ENCODE measurements at regions not wholly inside any gene's neighbourhood (a gene's known extent, or its start where the extent isn't known, plus 50 kb on each side); places are given as distances from the start of the nearest gene placed in this dataset.

DNA sequence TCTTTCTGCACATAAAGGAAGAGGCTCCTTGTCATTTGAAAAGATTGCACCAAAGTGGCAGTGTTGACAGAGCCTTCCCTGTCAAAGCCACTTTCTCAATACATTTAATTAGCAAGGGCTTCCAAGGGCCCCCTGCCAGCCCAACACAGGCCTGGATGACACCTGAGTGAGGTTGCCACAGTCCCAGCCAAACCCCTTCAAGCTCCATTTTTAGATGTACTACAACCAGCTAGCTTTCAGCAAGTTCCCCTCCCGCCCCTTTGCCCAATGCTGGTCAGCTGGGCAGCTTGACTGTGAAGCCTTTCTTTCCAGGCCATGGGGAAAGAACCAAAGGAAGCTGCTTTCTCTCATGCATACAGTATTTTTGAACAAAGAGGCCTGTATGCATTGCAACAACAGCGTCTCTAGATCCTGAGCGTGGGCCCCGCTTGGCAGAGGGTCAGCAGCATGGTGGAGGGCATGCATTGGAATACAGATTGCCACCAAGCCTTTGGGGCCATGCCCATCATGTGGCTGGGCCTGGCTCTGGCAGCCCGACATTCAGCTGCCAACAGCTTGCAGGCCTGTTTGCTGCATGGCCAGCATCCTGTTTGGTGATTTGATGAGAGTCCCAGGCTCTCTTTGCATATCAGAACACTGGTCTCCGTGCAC lies 261.1 kb upstream of the GATB start:
- peak; percentile 98 for DNase-seq (ENCODE audit: low spot score)

DNA sequence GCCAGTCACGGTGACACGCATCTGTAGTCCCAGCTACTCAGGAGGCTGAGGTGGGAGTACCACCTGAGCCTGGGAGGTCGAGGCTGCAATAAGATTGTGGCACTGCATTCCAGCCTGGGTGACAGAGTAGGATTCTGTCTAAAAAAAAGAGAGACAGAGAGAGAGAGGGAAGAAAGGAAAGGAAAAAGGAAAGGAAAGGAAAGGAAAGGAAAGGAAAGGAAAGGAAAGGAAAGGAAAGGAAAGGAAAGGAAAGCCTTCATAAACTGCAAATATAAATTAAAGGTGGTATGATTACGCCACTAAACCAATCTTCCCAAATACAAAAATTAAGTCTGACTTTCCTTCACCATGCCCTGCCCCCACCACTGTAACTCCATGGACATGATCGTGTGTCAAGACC lies 259.3 kb upstream of the GATB start:
- DNase-seq (ENCODE audit: low spot score), result no peak

DNA sequence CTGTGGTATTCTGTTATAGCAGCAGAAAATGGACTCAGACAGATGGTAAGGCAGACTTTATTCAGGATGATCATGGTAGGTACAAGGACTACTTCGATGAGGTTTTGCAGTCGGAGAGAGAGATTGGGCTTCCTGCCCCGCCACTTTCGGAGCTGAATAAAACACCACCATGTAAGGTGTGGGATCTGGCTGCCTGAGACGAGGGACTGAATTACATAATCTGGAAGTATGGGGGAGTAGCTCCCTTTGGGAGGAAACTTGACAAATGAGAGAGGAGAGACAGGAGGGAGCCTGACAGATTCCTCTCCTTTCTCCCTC lies 255.5 kb upstream of the GATB start:
- peak; percentile 79 for DNase-seq (ENCODE audit: low spot score)

DNA sequence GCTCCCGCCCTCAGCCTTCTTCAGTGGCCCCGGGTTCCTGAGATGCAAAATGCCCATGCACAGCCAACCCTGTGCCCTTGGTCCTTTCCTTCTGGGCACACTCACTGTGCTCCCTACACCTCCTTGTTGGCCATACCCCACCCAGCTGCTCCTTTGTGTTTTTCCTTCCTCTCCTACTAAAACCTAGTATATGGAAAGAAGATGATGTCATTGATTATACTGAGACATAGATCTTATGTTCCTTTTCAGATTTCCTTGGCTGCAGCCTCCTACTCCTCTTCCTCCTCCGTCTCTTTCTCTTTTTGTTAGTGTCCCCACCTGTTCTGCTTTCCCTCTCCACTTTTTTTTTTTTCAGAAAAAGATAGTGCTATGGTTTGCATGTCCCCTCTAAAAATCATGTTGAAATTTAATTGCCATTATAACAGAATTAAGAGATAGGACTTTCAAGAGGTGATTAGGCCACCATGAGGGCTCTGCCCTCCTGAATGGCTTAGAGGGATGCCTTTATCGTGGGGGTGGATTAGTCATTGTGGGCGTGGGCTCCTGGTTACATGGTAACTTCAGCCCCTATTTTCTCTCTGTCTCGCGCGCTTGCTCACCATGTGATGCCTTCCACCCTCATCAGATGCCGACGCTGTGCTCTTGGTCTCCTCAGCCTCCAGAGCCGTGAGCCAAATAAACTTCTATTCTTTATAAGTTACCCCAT lies 254.9 kb upstream of the GATB start:
- no peak for DNase-seq (ENCODE audit: low spot score)

DNA sequence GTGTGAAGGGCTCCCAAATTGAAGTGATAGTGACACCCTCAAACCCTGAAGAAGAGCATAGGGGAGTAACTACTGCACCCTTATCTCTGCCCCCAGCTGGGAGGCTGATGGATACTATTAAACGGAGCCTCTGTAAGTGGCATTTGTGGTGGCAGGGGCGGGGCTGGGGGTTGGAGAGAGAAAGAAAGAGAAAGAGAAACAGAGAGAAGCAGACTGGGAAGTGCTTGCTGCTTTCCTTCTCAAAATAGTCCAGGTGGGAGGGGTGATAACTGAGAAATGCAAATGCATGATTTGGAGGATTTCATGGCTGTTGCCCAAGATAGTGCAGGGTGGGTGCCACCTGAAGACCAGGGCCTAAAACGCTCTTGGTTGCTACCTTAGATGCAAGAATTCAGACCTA lies 253.5 kb upstream of the GATB start:
- no peak for DNase-seq (ENCODE audit: low spot score)

DNA sequence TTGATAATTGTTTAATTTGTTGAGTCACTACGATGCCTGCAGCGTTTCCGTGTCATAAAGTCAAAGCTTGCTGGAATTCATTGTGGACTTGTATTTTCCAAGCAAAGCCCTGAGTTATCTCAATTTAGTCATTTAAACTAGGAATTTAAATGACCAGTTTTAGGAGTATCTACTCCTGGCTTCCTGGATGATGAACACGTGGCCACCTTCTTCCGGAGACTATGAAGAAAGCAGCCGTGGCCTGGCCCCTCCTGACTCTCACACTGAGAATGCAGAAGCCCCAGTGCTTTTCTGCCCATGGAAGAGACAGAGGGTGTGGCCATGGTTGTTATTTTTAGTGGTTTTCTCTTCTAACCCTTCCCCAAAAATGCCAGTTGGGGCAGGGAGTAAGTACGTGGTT lies 250.7 kb upstream of the GATB start:
- DNase-seq (ENCODE audit: low spot score), result no peak

DNA sequence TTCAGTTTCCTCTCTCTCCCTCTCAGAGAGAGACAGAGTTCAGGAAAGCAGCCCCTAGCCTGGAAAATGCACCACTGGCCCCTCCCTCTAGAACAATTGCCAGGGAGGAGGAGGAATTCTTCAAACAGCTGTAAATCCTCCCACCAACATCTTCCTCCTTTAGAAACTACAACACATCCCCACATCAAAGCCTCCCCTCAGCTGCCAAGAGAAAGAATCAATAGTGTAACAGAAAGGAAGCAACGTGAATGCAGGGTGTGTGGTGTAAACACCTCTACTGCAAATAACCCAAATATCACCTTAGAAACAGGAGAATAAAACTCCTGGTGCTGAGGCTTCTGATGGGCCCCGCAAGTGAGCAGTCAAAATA lies 249.9 kb upstream of the GATB start:
- DNase-seq (ENCODE audit: low spot score), result peak; percentile 48

DNA sequence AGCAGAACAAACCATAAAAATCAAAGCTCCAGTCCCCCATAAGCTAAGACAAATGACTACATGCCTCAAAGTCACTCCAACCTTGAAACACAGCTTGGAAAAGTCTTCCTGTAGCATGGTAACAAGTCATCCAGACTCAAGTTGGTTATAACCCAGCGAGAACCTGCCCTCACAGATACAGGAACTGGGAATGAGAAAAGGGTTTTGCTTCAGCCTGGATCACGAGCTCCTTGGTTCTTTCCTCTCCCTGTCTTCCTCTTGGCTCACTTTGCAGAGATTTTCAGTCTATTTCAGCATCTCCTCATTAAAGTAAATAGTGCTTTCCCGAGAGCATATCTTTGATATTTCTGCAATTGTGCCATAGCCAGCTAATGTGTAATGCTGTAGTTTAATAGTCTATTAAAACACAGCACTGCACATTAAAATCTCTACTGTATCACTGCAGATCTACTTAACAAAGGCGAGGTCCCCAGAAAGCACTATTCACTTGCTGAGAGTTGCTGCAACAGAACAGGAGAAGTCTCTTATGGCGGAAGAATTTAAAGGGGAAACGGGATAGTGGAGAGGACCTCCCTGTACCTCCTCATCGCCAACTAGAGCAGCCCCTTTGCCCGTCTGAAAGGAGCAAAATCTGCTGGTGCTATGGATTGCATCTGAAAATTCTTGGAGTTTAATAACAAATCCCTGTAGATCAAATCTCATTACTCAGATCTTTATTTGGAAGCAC lies 249.3 kb upstream of the GATB start:
- no peak for DNase-seq (ENCODE audit: low spot score)

DNA sequence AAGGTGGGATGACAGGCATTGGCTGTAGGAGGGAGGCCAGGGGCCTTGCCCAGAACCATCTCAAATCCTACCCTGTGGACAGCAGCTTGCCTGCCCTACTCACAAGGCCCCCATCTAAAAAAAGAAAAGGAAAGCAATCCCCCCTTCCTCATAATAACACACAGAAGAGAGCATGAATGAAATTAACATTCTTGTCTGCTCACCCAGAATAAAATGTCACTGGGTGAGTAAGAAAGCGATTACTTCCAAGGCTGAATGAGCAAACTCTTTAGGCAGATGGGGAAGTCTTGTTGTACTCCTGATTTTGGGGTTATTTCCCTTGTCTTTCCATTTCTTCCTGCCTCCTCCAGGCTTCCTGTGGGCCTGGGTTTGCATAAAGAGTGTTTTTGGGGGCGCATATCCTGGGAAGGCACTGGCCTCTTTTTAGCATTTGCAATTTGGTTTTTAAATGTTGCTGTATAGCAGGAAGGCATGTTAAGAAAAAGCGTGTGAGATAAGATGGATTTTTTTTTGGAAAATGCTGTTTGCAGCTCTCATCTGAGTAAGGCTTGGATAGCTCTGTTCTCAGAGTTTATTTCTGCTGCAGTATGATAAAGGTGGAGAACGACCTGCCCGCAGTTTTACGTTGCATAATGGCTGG lies 248.3 kb upstream of the GATB start:
- no peak for DNase-seq (ENCODE audit: low spot score)

DNA sequence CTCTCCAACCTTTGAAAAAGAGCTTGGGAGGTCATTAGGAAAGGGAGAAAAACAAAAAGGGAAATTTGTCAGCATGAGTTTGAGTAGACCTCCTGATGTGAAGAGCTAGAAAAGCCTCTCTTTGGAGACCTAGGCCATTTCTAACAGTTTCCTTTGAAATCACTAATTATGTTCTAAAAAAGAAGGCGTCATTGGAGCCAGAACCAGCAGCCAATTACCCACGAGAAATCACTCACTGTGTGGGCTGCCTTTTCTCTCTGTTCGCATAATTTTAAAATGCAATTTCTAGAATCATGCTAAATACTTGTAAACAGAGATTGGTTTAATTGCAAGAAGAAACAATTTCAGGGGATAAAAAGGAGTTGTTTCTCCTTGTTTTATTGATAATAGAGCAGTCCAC lies 246.3 kb upstream of the GATB start:
- peak; percentile 51 for DNase-seq (ENCODE audit: low spot score)

DNA sequence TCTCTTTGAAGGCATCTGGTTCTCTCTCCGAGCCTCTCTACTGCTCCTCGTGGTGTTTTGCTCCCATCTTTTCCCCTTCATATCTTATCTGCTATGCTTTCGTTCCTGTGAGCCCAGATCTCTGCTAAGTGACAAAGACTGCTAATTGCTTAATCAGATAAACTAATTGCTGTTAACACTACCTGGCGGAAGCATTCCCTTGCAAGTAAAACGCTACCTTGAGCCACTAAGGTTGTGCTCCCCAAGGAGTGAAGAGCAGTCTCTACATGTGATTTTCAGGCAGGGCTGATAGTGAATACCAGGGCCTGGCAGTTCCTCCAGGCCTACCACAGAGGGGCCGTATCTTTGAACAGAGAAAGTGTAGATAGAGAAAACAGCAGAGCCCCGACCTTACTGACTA lies 244.0 kb upstream of the GATB start:
- no peak for DNase-seq (ENCODE audit: low spot score)

DNA sequence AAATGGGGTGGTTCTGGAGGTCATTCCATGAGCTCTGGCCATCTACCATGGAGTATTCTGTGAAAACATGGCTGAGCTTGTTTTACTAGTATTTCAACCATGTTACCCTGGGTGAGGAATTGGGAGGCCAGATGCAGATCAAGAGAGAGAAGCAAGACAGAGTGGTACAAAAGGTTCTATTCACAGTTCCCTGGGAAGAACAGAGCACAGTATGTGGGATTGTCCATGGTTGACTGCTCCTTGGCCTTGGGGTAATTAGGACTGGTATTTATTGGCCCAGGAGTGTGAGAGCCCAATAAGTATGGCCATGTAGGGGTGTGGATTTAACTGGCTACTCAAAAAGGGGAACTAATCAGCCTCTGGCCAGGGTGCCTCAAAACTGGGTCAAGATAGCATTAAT lies 239.7 kb upstream of the GATB start:
- no peak for DNase-seq (ENCODE audit: low spot score)

DNA sequence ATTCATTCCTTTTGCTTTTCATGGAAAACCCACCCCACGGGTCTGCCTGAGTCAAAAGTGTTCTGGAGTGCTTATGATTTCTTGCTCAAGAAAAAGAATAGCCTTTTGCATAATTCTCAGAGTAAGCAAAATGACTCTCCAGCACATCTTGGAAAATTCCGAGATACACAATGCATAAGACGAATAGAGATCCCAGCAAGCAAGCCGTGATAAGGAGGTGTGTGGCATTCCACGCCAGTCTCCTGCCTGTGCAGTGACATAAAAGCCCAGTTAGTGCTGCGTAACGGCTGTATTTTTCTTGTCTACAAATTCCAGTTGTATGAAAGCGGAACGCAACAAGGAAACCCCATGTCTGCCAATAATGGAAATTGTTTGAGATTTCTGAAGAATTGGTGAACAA lies 237.9 kb upstream of the GATB start:
- no peak for DNase-seq (ENCODE audit: low spot score)

DNA sequence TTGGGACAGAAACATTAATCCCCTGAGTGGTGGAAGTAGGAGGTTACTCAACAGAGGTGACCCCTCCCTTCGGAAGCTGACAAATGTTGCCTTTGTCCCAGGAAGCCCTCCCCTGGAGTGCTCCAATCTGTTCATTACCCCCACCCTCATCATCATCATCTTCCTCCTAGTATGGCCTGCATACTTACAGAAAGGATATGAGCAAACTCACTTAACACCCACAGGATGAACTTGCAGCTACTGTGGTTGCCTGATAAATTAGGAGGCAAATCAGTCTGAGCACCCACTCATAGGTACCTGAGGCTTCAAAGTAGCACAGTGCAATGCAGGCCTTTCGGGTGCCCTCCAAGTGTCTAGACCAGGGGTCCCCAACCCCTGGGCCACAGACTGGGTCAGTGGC lies 236.7 kb upstream of the GATB start:
- peak; percentile 52 for DNase-seq (ENCODE audit: low spot score)

DNA sequence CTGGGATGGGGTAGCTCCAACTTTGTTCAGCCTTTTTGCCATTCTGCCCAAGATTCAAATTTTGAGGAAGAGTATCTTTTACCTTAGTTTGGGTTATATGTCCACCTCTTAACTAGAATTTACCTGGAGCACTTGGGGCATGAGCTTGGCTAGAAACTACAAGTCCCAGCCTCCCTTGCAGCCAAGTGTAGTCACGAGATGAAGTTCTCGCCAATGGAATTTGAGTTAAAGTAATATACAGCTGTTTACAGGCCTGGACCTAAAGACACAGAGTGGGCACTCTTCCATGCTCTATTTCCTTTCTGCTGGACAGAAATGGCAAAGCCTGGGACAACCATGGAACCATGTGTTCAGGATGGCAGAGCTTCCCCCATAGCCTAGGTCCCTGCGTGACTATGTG lies 233.6 kb upstream of the GATB start:
- no peak for DNase-seq (ENCODE audit: low spot score)

DNA sequence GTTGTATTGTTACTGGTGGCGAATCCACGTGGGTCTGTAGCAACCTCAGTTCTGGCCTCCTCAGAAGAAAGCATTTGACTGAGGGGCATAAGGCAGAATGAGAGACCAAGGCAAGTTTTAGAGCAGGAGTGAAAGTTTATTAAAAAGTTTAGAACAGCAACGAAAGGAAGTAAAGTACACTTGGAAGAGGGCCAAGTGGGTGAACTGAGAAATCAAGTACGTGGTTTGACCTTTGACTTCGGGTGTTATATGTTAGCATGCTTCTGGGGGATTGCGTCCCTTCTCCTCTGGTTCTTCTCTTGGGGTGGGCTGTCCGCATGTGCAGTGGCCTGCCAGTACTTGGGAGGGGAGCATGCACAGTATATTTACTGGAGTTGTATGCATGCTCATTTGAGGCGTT lies 232.7 kb upstream of the GATB start:
- DNase-seq (ENCODE audit: low spot score), result no peak

DNA sequence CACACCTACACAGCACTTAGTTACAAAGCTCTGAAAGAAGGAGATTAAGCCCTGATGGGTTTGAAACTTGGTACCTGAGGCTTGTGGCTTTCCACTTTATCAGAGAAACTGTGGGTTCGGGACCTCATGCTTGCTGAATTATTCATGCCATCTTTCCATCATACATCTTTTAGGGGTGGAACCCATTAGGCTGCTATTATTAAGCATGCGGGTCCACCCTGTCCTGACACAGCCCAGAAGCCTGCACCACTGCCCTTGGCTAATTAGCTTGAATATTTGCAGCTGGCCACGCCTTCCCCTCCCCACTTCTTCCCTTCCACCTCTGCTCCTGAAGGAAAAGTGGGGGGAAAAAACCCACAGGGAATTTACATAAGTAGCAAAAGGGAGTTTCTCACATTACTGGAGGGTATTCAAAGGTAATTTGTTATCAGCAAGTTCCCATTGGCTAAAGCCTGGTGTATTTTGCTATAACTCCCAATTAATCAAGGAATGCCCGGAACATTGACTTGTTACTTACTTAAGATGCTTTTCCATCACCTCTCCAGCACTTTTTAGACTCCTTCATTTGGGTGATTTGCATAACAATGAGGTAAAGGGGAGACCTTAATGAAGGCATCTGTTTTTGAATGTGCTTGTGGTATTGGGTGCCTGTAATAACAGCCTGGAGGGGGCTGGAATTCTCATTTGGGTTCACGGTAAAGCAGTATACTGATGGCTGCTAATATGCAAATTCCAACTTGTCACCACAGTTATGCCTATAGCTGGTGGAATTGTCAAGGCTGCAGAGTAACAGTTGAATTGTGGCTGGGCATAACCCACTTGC lies 231.7 kb upstream of the GATB start:
- DNase-seq (ENCODE audit: low spot score), result no peak

DNA sequence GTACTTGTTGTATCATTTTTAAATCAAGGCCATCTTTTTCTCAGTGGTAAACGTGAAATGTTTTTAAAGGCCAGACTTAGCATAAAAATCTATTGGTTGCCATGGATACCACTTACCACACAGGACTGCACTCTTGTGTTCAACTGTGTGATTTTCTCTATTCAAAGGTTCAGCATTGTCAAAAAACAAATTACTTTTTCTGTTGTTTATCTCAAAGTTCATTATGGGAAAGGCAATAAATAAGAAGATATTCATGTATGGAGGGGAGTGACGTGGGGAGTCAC lies 231.0 kb upstream of the GATB start:
- DNase-seq (ENCODE audit: low spot score), result no peak

DNA sequence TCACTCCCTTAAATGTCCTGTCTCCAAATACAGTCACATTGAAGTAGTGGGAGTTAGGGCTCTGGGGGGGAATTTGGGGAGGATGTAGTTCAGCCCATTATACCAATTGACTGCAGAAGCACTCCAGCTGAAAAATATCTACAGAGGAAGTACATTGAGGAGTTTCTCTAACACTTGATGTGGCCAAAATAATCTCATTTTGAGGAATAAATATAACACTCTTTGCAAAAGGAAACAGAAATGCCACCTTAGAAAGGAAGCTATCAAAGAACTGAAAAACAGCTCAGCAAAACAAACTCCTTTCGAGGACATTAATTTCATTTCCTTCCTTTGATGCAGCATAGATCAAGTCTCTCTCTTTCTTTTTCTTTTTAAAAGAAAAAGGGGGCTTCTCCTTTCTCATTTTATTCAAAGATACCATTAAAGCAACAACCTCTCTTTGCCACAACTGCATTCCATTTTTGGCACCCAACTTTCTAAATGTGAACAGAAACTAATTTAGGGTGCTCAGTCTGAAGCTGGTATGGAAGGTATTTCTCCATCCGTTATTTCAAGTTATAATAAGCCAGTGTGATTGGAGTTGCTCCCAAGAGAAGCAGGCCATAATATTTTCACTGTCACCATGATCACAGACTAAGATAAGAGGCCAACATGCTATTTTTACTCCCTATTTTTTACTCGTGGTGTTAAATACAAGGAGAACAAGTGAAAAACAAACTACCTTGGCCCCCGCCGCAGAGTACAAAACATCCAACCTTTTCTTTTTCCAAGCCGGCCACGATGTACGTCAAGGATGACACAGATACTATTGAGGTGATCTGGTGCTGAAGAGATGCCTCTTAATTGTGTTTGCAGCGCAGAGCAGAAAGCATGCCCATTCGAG lies 230.4 kb upstream of the GATB start:
- no peak for DNase-seq (ENCODE audit: low spot score)

DNA sequence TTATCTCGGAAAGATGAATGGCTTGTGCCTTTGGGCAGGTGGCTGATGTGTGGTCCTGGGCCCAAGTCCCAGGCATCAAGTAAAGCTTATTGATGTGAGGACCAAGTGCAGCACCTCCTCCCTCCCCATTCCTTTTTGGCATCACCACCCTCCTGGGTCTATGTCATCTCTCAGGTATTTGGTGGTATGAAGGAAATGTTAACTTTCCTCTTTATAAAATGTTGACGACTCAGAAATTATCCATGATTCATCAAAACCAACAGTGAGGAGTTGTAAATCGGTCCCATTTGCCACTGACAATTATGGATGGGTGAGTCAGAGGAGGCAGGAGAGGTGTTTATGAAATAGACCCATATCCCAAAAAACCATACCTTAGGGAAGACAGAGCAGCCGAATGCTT lies 229.4 kb upstream of the GATB start:
- no peak for DNase-seq (ENCODE audit: low spot score)

DNA sequence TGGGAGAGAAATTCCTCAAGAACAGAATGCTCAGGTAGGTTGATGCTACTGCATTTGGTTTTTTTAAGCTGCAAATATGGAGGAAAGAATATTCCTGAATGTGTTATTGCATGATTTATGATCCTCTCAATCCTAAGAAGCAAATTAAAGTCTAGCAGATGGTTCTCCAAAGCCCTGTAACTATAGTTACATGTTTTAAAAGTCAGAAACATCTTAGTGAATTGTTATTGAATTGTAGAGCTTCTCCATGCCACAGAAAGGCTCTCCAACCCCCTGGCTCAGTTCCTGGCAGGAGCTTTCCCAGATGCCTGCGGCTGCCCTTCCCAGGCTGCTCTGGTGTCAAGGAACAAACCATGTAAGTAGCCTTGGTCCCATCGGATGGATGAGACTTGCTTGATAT lies 227.8 kb upstream of the GATB start:
- no peak for DNase-seq (ENCODE audit: low spot score)

DNA sequence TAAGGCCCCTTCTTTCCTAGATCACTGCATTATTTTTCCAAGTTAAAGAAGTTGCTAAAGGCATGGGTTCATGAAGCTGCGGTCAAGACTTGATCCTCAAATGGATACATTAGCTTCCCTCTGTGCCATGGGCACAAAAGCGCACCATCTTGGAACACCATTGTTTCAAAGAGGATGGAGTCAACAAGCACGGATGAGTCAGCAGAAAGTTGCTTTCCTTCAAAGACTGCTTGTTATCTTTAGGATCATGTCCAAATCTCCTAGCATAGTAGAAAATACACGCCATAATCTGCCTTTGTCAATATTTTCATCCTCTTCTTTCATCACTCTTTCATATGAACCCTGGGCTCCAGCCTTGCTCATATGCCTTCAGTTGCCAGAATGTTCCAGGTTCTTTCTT lies 226.8 kb upstream of the GATB start:
- DNase-seq (ENCODE audit: low spot score), result no peak

Measured in putamen (tissue), 1 donor.